HCT116 (cell line): ENCODE measurements at regions not wholly inside any gene's neighbourhood (a gene's known extent, or its start where the extent isn't known, plus 50 kb on each side); places are given as distances from the start of the nearest gene placed in this dataset.
"Not testable (repeated sequence)": the region's sequence is repeated elsewhere in the genome, so short reads cannot be mapped to it uniquely, and the experiment has no call there.

Experiments
- ATAC-seq: fragments of 200-7000 bp; cut with Tn5 transposase; 2 replicates; pipeline ENCODE4 v1.9.1; 2020; ENCODE audit warnings: mild to moderate bottlenecking, moderate library complexity
- BruUV-seq: library from RNA; stranded (reverse); fragments of 400-500 nt; replicated peaks from 2 replicates; lab custom pipeline; 2021; lab: Mats Ljungman, UMichigan
- CTCF ChIA-PET: fragments of 300-600 bp; sonication (Branson Sonifier 250); formaldehyde crosslinking; loops from one replicate; lab custom pipeline; 2021; ENCODE audit warnings: antibody characterized with exemption; lab: Charles Lee
- POLR2A ChIA-PET: fragments of 300-600, 350-600 bp; sonication (Branson Sonifier 250); formaldehyde crosslinking; loops from one replicate; lab custom pipeline; 2021; ENCODE audit warnings: antibody characterized with exemption; lab: Charles Lee
- RAD21 ChIA-PET, 2 experiments: fragments of 300-600 bp; sonication (Branson Sonifier 250); formaldehyde crosslinking; loops; one replicate each; lab custom pipeline; 2023; ENCODE audit warnings: low total read pairs in 2 of 2; ENCODE audit not compliant: uncharacterized antibody in 2 of 2, unreplicated experiment in 2 of 2, low non-redundant PET in 1 of 2; lab: Charles Lee
- DNase-seq: peaks from one replicate; pipeline ENCODE4 v3.0.0-alpha.2; 2010; ENCODE audit warnings: low read depth, low spot score
- H2AFZ ChIP-seq: fragments of 200-600 bp; shearing (Covaris generic), sonication (generic); 2 replicates; pipeline ENCODE4 v1.6.1; 2017; ENCODE audit warnings: low read depth, mixed run types, mixed read lengths, antibody characterized with exemption, low read length; ENCODE audit not compliant: poor library complexity, severe bottlenecking
- H3K27ac ChIP-seq: 2 replicates; pipeline ENCODE4 v1.5.1; 2012; ENCODE audit warnings: low read depth, low read length
- H3K27me3 ChIP-seq: fragments of 200-600 bp; sonication (generic); 2 replicates; pipeline ENCODE4 v1.6.1; 2016; ENCODE audit warnings: mixed run types, low read length, mixed read lengths; ENCODE audit not compliant: insufficient read depth
- H3K36me3 ChIP-seq, 2 experiments: fragments of 200-500 bp in 1 of 2; fragments of 200-600 bp in 1 of 2; sonication (Bioruptor generic) in 1 of 2; sonication (generic) in 1 of 2; 2 replicates each; pipeline versions ENCODE4 v1.5.1 to v1.6.1; 2014 to 2016; ENCODE audit warnings: low read length in 2 of 2, inconsistent platforms in 1 of 2, mixed read lengths in 1 of 2, mixed run types in 1 of 2; ENCODE audit not compliant: insufficient read depth in 2 of 2, control insufficient read depth in 1 of 2
- H3K4me1 ChIP-seq, 2 experiments: fragments of 200-600 bp in 1 of 2; sonication (generic) in 1 of 2; 2 replicates each; pipeline versions ENCODE4 v1.5.1 to v1.6.1; 2012 to 2017; ENCODE audit warnings: low read length in 2 of 2, inconsistent platforms in 1 of 2, mild to moderate bottlenecking in 1 of 2, mixed read lengths in 1 of 2, mixed run types in 1 of 2, moderate library complexity in 1 of 2; ENCODE audit not compliant: insufficient read depth in 2 of 2, control insufficient read depth in 1 of 2
- H3K4me2 ChIP-seq: fragments of 200-600 bp; sonication (generic); 2 replicates; pipeline ENCODE4 v1.6.1; 2017; ENCODE audit warnings: mixed run types, low read length, mixed read lengths
- H3K4me3 ChIP-seq, 2 experiments: fragments of 200-600 bp in 1 of 2; sonication (generic) in 1 of 2; replicated peaks in 1 of 2; 2 replicates each; pipeline ENCODE4 v1.5.1; 2011 to 2016; ENCODE audit warnings: low read length in 2 of 2, control low read depth in 1 of 2, low read depth in 1 of 2, mild to moderate bottlenecking in 1 of 2, mixed read lengths in 1 of 2, mixed run types in 1 of 2
- H3K79me2 ChIP-seq: fragments of 200-600 bp; sonication (generic); 2 replicates; pipeline ENCODE4 v1.6.1; 2017; ENCODE audit warnings: mild to moderate bottlenecking, mixed run types, low read length, moderate library complexity, mixed read lengths; ENCODE audit not compliant: insufficient read depth
- H3K9ac ChIP-seq: fragments of 200-600 bp; sonication (generic); 2 replicates; pipeline ENCODE4 v1.6.1; 2016; ENCODE audit warnings: low read length, mixed read lengths
- H3K9me2 ChIP-seq: fragments of 200-600 bp; sonication (generic), shearing (Covaris generic); 2 replicates; pipeline ENCODE4 v1.6.1; 2017; ENCODE audit warnings: mixed run types, mild to moderate bottlenecking, moderate library complexity; ENCODE audit not compliant: insufficient read depth
- H3K9me3 ChIP-seq, 2 experiments: fragments of 200-500 bp in 1 of 2; fragments of 200-600 bp in 1 of 2; sonication (Bioruptor generic) in 1 of 2; sonication (generic) in 1 of 2; 2 replicates each; pipeline ENCODE4 v1.6.1; 2014 to 2017; ENCODE audit warnings: low read length in 2 of 2, mixed read lengths in 2 of 2, inconsistent platforms in 1 of 2, low read depth in 1 of 2, mild to moderate bottlenecking in 1 of 2, mixed run types in 1 of 2, moderate library complexity in 1 of 2; ENCODE audit not compliant: control insufficient read depth in 1 of 2, insufficient read depth in 1 of 2
- H4K20me1 ChIP-seq: fragments of 200-600 bp; sonication (generic), shearing (Covaris generic); 2 replicates; pipeline ENCODE4 v1.6.1; 2017; ENCODE audit warnings: mixed run types, mild to moderate bottlenecking, moderate library complexity; ENCODE audit not compliant: insufficient read depth
- intact Hi-C: fragments of 100-400 bp; cut with micrococcal nuclease; formaldehyde crosslinking; loops from 2 replicates; pipeline ENCODE4 v1.10.0; 2022

DNA sequence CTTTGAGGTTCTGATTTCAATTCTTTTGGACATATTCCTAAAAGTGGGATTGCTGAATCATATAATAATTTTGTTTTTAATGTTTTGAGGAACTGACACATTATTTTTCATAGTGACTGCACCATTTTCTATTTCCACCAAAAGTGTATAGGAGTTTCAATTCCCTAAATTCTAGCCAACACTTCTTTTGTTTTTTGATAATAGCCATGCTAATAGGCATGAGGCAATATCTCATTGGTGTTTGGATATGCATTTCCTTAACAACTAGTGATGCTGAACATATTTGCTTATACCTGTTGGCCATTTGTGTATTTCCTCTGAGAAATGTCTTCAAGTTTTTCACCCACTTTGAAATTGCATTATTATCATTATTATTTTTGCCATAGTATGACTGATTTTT is 186.4 kb upstream of the POTEB3 start:
- H3K79me2 ChIP-seq, H3K9ac ChIP-seq, DNase-seq, H3K4me2 ChIP-seq, CTCF ChIA-PET, H3K27ac ChIP-seq, H3K27me3 ChIP-seq, POLR2A ChIA-PET, H2AFZ ChIP-seq, H3K4me1 ChIP-seq, ATAC-seq, H4K20me1 ChIP-seq, BruUV-seq, H3K4me3 ChIP-seq, RAD21 ChIA-PET, H3K9me2 ChIP-seq, H3K9me3 ChIP-seq, H3K36me3 ChIP-seq, intact Hi-C loops: not testable (repeated sequence)

DNA sequence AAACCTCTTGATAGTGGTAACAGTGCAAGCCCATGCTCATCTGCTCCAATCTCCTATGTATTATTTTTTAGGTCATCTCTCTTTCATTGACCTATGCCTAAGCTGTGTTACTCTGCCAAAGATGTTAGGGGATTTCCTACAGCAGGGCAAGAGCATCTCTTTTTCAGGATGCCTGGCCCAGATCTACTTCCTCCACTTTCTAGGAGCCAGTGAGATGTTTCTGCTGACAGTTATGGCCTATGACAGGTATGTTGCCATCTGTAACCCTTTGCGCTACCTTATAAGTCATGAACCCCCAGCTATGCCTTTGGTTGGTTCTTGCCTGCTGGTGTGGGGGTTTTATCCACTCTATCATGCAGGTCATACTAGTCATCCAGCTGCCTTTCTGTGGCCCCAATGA is 168.9 kb upstream of the POTEB3 start:
- H3K4me2 ChIP-seq, H3K27me3 ChIP-seq, H3K9ac ChIP-seq, H3K9me2 ChIP-seq, H3K9me3 ChIP-seq, H2AFZ ChIP-seq, H3K36me3 ChIP-seq, CTCF ChIA-PET, RAD21 ChIA-PET, H3K27ac ChIP-seq, H3K4me1 ChIP-seq, POLR2A ChIA-PET, BruUV-seq, ATAC-seq, intact Hi-C loops, DNase-seq, H3K4me3 ChIP-seq, H3K79me2 ChIP-seq, H4K20me1 ChIP-seq: not testable (repeated sequence)

DNA sequence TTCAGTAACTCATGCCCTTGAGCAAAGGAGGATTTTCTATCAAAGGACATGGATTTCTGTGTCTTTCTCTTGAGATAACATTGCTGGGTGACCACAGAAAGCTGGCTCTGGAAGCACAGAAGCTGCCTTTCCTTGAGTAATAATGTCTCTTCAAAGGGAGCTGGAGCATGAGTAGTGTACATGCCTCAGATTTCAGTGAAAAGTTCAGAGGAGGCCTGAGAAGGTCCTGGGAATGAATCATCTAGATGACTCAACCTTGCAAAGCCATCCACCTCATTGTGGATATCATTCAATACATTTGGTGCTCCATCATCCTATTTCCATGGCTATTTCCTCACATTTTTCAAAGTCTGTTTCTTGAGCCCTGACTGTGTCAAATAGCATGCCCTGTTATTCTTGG is 125.1 kb upstream of the POTEB3 start:
- DNase-seq, result not testable (repeated sequence)

DNA sequence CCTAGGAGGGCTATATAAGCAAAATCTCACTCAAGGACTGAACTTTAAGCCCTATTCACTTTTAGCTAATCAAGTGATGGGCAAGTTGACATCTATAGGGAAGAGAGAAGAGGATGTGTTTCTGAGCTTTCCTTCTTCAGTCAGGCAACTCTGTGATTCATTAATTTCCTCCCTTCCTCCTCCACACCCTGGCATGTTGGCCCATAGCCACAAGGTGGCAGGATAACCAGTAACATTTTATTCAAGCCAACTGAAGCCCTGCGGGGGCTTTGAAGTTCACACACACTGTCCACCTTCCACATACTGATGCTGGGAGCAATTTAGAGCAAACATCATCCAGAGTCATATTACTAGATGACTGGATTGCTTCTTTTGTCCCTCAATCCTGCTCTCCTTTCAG is 111.5 kb upstream of the POTEB3 start:
- CTCF ChIA-PET, H3K27me3 ChIP-seq, H3K4me3 ChIP-seq, H3K27ac ChIP-seq, ATAC-seq, DNase-seq, H2AFZ ChIP-seq, H3K9ac ChIP-seq, H4K20me1 ChIP-seq, BruUV-seq, H3K79me2 ChIP-seq, H3K4me2 ChIP-seq, H3K9me3 ChIP-seq, H3K9me2 ChIP-seq, RAD21 ChIA-PET, H3K36me3 ChIP-seq, intact Hi-C loops, POLR2A ChIA-PET, H3K4me1 ChIP-seq: not testable (repeated sequence)

More for the DNA sequence above, 125.1 kb upstream of the POTEB3 start:
- H2AFZ ChIP-seq, CTCF ChIA-PET, intact Hi-C loops, H4K20me1 ChIP-seq, ATAC-seq, H3K4me2 ChIP-seq, H3K4me3 ChIP-seq, H3K79me2 ChIP-seq, H3K9me3 ChIP-seq, H3K36me3 ChIP-seq, H3K9me2 ChIP-seq, H3K27me3 ChIP-seq, H3K4me1 ChIP-seq, H3K9ac ChIP-seq, POLR2A ChIA-PET, BruUV-seq, H3K27ac ChIP-seq, RAD21 ChIA-PET: not testable (repeated sequence)
